Left ventricle myocardium inferior (tissue), 1 donor: ENCODE measurements at regions not wholly inside any gene's neighbourhood (a gene's known extent, or its start where the extent isn't known, plus 50 kb on each side); places are given as distances from the start of the nearest gene placed in this dataset.

ENCODE experiments used
- DNase-seq: peaks from one replicate; pipeline ENCODE4 v3.0.0-alpha.2; 2020
- H3K27ac ChIP-seq: fragments of 200-600 bp; replicated peaks from 2 replicates; pipeline ENCODE4 v1.8.0; 2021
- H3K27me3 ChIP-seq: fragments of 200-600 bp; 2 replicates; pipeline ENCODE4 v1.8.0; 2021; ENCODE audit warnings: low read depth
- H3K36me3 ChIP-seq: fragments of 200-600 bp; 2 replicates; pipeline ENCODE4 v1.8.0; 2021
- H3K4me1 ChIP-seq: fragments of 200-600 bp; 2 replicates; pipeline ENCODE4 v1.8.0; 2021
- H3K4me3 ChIP-seq: fragments of 200-600 bp; 2 replicates; pipeline ENCODE4 v1.8.0; 2021; ENCODE audit warnings: mild to moderate bottlenecking, moderate library complexity
- H3K9me3 ChIP-seq: fragments of 200-600 bp; replicated peaks from 2 replicates; pipeline ENCODE4 v1.8.0; 2021
- intact Hi-C: fragments of 100-400 bp; cut with micrococcal nuclease; formaldehyde crosslinking; loops from one replicate; pipeline ENCODE4 v1.11.0; 2022
- TF ChIP-seq, protein P1 (sequence below): fragments of 200-600 bp; IDR thresholded peaks from 2 replicates; pipeline ENCODE4 v1.8.0; 2021; ENCODE audit warnings: antibody characterized with exemption, mild to moderate bottlenecking, borderline replicate concordance
- donor health status: DM: no; HTN: yes; CAD: no; lungs with severe emphysema.

GRCh38 chr21:14876524-14876840 lies 188.3 kb downstream of the NRIP1 start:
- Histone ChIP-seq H3K9me3 (no peaks in the 10 kb centered on the region), H3K4me1 (peaks cover 51% of the 10 kb centered on the region), H3K36me3 (no peaks in the 10 kb centered on the region), H3K4me3 (no peak overlapping the region), H3K27me3 (no peaks in the 10 kb centered on the region), H3K27ac (no peak overlapping the region)
- no peak for DNase-seq
- intact Hi-C loops: no loop called here
- TF ChIP-seq, protein P1, sequence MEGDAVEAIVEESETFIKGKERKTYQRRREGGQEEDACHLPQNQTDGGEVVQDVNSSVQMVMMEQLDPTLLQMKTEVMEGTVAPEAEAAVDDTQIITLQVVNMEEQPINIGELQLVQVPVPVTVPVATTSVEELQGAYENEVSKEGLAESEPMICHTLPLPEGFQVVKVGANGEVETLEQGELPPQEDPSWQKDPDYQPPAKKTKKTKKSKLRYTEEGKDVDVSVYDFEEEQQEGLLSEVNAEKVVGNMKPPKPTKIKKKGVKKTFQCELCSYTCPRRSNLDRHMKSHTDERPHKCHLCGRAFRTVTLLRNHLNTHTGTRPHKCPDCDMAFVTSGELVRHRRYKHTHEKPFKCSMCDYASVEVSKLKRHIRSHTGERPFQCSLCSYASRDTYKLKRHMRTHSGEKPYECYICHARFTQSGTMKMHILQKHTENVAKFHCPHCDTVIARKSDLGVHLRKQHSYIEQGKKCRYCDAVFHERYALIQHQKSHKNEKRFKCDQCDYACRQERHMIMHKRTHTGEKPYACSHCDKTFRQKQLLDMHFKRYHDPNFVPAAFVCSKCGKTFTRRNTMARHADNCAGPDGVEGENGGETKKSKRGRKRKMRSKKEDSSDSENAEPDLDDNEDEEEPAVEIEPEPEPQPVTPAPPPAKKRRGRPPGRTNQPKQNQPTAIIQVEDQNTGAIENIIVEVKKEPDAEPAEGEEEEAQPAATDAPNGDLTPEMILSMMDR: no peak

GRCh38 chr21:14875704-14876523 lies 188.9 kb downstream of the NRIP1 start:
- DNase-seq: no peak
- Histone ChIP-seq H3K27me3 (no peaks in the 10 kb centered on the region), H3K4me3 (no peak overlapping the region), H3K4me1 (peaks cover 51% of the 10 kb centered on the region), H3K9me3 (no peaks in the 10 kb centered on the region), H3K36me3 (no peaks in the 10 kb centered on the region), H3K27ac (no peak overlapping the region)
- TF ChIP-seq, protein P1: no peak
- intact Hi-C loops: no loop called here

GRCh38 chr21:14875186-14875585 lies 189.6 kb downstream of the NRIP1 start:
- intact Hi-C loops: no loop called here

DNA sequence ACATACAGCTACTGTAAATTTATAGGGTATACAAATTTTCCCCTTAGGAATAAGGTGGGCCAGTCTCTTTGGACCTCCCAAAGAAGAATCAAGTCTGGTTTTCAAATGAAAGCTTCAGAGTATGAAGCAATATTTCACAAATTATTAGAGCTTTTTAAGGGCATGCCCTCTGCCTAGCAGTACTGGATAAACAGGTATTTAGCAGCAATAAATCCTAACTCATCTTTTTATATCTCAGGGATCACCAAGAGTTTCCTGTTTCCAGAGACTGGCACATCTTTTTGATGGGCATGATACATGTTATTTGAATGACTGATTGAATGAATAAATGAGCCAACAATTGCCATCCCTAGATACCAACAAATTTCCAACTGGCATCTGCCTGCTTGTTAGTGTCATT lies 190.4 kb downstream of the NRIP1 start:
- TF ChIP-seq, protein P1: no peak
- intact Hi-C loops: no loop called here
- Histone ChIP-seq H3K27ac (no peak overlapping the region), H3K4me3 (no peak overlapping the region), H3K4me1 (peaks cover 48% of the 10 kb centered on the region), H3K36me3 (no peaks in the 10 kb centered on the region), H3K9me3 (no peaks in the 10 kb centered on the region), H3K27me3 (no peaks in the 10 kb centered on the region)
- DNase-seq: no peak

More at GRCh38 chr21:14875186-14875585, 189.6 kb downstream of the NRIP1 start:
- H3K36me3 ChIP-seq: no peaks in the 10 kb centered on the region
- no peak for DNase-seq
- no peak overlapping the region for H3K27ac ChIP-seq
- no peak overlapping the region for H3K4me3 ChIP-seq
- H3K4me1 ChIP-seq: peaks cover 51% of the 10 kb centered on the region
- no peaks in the 10 kb centered on the region for H3K9me3 ChIP-seq
- H3K27me3 ChIP-seq: no peaks in the 10 kb centered on the region
- TF ChIP-seq, protein P1: no peak

GRCh38 chr21:14871861-14872260 lies 192.9 kb downstream of the NRIP1 start:
- no peaks in the 10 kb centered on the region for H3K36me3 ChIP-seq
- no peaks in the 10 kb centered on the region for H3K9me3 ChIP-seq
- H3K4me1 ChIP-seq: peaks cover 31% of the 10 kb centered on the region
- intact Hi-C loops: no loop called here
- no peak overlapping the region for H3K27ac ChIP-seq
- H3K4me3 ChIP-seq: no peak overlapping the region
- DNase-seq: no peak
- no peaks in the 10 kb centered on the region for H3K27me3 ChIP-seq
- TF ChIP-seq, protein P1: no peak

DNA sequence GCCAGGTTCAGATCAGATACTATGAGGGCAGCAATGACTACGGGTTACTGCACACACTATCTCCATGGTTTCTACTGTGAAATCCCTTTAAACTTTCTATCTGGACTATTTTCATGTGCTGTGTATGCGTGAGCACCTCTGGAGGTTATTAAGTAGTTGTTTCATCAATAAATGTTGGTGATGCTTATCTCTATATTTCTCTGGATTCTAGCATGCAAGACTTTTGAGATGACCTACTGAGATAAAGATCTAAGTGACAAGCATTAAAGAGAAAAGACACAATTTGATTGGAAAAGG lies 194.0 kb downstream of the NRIP1 start:
- DNase-seq: no peak
- no peak overlapping the region for H3K4me3 ChIP-seq
- intact Hi-C loops: no loop called here
- peaks cover 22% of the 10 kb centered on the region for H3K4me1 ChIP-seq
- H3K36me3 ChIP-seq: no peaks in the 10 kb centered on the region
- H3K27ac ChIP-seq: no peak overlapping the region
- H3K27me3 ChIP-seq: no peaks in the 10 kb centered on the region
- TF ChIP-seq, protein P1: no peak
- no peaks in the 10 kb centered on the region for H3K9me3 ChIP-seq
